ENCODE measurements at regions not wholly inside any gene's neighbourhood (a gene's known extent, or its start where the extent isn't known, plus 50 kb on each side); places are given as distances from the start of the nearest gene placed in this dataset.
"Not testable (repeated sequence)": the region's sequence is repeated elsewhere in the genome, so short reads cannot be mapped to it uniquely, and the experiment has no call there.

- no peak for DNase-seq
Measured at GRCh38 chr10:36840788-36841187, 284.6 kb upstream of the ANKRD30A start.

GRCh38 chr10:36837416-36837815 is 288.0 kb upstream of the ANKRD30A start:
- DNase-seq, result no peak

GRCh38 chr10:36819781-36820180 is 305.6 kb upstream of the ANKRD30A start:
- no peak for DNase-seq

- no peak for DNase-seq
Measured at GRCh38 chr10:36817898-36818297, 307.5 kb upstream of the ANKRD30A start.

- no peak for DNase-seq
Measured at GRCh38 chr10:36808625-36809362, 316.6 kb upstream of the ANKRD30A start.

GRCh38 chr10:36803229-36803628 is 322.2 kb upstream of the ANKRD30A start:
- DNase-seq, result no peak

- DNase-seq, result no peak
Measured at GRCh38 chr10:36802490-36803153, 322.8 kb upstream of the ANKRD30A start.

GRCh38 chr10:36801660-36802059 is 323.7 kb upstream of the ANKRD30A start:
- no peak for DNase-seq

GRCh38 chr10:36794981-36795380 is 330.4 kb upstream of the ANKRD30A start:
- DNase-seq, result no peak

- DNase-seq, result no peak
Measured at GRCh38 chr10:36789974-36790373, 335.4 kb upstream of the ANKRD30A start.

GRCh38 chr10:36788152-36788551 is 337.2 kb upstream of the ANKRD30A start:
- DNase-seq, result no peak

GRCh38 chr10:36783400-36783799 is 342.0 kb upstream of the ANKRD30A start:
- no peak for DNase-seq

- no peak for DNase-seq
Measured at GRCh38 chr10:36781570-36781969, 343.8 kb upstream of the ANKRD30A start.

- no peak for DNase-seq
Measured at GRCh38 chr10:36780158-36780557, 345.2 kb upstream of the ANKRD30A start.

GRCh38 chr10:36779238-36779846 is 346.1 kb upstream of the ANKRD30A start:
- DNase-seq, result no peak

GRCh38 chr10:36778651-36779050 is 346.7 kb upstream of the ANKRD30A start:
- DNase-seq, result no peak

GRCh38 chr10:36773652-36774051 is 351.7 kb upstream of the ANKRD30A start:
- DNase-seq, result no peak

- DNase-seq, result no peak
Measured at GRCh38 chr10:36771725-36772124, 353.7 kb upstream of the ANKRD30A start.

- DNase-seq, result not testable (repeated sequence)
Measured at GRCh38 chr10:36769741-36770140, 355.7 kb upstream of the ANKRD30A start.

GRCh38 chr10:36766940-36767339 is 358.5 kb upstream of the ANKRD30A start:
- no peak for DNase-seq

GRCh38 chr10:36766415-36766810 is 359.0 kb upstream of the ANKRD30A start:
- DNase-seq, result no peak

- DNase-seq, result no peak
Measured at GRCh38 chr10:36765782-36766414, 359.5 kb upstream of the ANKRD30A start.

GRCh38 chr10:36764823-36765222 is 360.6 kb upstream of the ANKRD30A start:
- no peak for DNase-seq

- DNase-seq, result no peak
Measured at GRCh38 chr10:36761121-36761520, 364.3 kb upstream of the ANKRD30A start.

Measured in NCI-H1105 (cell line).